ENCODE measurements at regions not wholly inside any gene's neighbourhood (a gene's known extent, or its start where the extent isn't known, plus 50 kb on each side); places are given as distances from the start of the nearest gene placed in this dataset.

DNA sequence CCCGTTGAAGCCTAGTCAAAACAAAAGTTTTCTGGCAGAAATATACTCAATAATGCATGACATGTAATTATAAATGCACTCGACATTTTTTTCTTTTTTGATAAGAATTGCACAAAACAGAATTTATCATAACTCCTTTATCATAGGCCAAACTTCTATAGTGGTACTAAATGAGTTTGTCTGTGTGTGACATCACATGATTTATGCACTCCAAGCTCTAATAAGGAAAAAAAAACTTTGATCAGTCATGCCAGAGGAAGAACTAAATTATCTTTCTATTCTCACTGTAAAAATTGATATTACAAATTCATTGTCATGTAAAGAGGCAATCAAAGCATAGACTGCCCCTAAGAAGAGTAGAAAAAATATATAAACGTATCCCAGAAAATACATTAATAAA is 112.4 kb upstream of the NOCT start:
- no peak for TF ChIP-seq POLR2A (IDR thresholded peaks at IDR 0.05; ENCODE audit: low read length)
- TF ChIP-seq GATA1 (IDR thresholded peaks at IDR 0.05; ENCODE audit: low read depth, low read length) = no peak
